Right forelimb (tissue), 1 donor: ENCODE measurements at regions not wholly inside any gene's neighbourhood (a gene's known extent, or its start where the extent isn't known, plus 50 kb on each side); places are given as distances from the start of the nearest gene placed in this dataset.
"Not testable (repeated sequence)": the region's sequence is repeated elsewhere in the genome, so short reads cannot be mapped to it uniquely, and the experiment has no call there.

Experiments
- DNase-seq: peaks from one replicate; pipeline ENCODE4 v3.0.0-alpha.2; 2018

- DNase-seq = no peak
These were observed 68.6 kb upstream of the PPP3CA start for GRCh38 chr4:101415962-101416361.

GRCh38 chr4:101414496-101414895 lies 67.2 kb upstream of the PPP3CA start:
- DNase-seq = no peak

DNA sequence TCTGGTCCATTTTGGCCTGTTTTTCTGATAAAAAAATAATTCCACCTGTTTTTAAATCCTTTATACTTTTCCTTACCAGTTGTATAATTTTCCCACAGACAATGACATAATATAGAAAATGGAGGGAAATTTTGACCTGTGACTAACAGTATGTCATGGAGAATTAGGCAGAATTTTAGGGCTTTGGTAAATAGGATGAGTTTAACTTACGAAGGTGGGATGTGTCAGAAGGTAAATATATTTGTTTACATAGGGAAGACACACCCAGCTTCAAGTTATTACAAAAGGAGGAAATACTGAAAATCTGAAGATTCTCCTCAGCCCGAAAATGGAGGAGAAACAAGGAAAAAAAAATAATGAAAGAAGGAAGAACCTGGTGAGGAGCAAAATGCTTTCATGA lies 64.6 kb upstream of the PPP3CA start:
- DNase-seq = no peak

GRCh38 chr4:101411281-101411910 lies 64.1 kb upstream of the PPP3CA start:
- DNase-seq = not testable (repeated sequence)

GRCh38 chr4:101400096-101400495 lies 52.8 kb upstream of the PPP3CA start:
- no peak for DNase-seq

- no peak for DNase-seq
These were observed 51.5 kb upstream of the PPP3CA start for GRCh38 chr4:101398807-101399206.
